ENCODE measurements at regions not wholly inside any gene's neighbourhood (a gene's known extent, or its start where the extent isn't known, plus 50 kb on each side); places are given as distances from the start of the nearest gene placed in this dataset.

DNA sequence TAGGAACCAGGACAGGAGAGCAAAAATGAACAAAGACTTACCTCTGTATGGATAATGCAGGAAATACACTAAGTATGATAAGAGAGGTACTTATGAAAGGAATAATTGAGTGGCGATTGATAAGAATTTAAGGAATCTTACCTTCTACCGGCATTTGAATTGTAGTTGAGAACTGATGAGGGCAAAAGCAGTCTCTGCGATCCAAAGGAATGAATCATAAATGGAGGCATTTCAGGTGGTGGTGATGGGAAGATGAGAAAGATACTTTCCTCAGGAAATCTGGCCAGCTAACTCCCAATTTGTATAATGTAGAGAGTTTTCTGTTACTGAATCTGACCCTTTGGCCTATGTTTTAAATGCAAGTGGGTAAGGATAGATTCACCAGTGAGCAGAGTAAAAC is 71.9 kb upstream of the C11orf87 start:
- DNase-seq (ENCODE audit: low spot score): no peak

DNA sequence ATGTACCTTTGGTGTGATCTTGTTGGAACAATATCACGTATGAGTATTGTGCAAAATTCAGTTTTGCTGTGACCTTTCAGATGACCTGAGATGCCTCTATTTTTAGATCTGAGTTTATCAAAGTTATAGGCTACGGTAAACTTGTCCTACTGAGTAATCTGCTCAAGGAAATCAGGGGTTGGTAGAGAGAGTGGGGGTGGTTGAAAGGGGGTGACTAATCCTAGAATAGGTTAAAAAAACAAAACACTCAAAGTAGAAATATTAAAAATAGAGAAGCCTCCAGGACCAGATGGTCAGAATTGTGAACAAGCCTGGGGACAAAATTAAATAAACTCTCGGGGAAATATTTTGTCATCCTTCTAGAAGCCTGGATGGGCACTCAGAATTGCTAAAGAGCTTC is 59.9 kb upstream of the C11orf87 start:
- DNase-seq (ENCODE audit: low spot score): no peak

GRCh38 chr11:109363682-109364081 is 58.3 kb upstream of the C11orf87 start:
- DNase-seq (ENCODE audit: low spot score): no peak

GRCh38 chr11:109364851-109365250 is 57.1 kb upstream of the C11orf87 start:
- no peak for DNase-seq (ENCODE audit: low spot score)

DNA sequence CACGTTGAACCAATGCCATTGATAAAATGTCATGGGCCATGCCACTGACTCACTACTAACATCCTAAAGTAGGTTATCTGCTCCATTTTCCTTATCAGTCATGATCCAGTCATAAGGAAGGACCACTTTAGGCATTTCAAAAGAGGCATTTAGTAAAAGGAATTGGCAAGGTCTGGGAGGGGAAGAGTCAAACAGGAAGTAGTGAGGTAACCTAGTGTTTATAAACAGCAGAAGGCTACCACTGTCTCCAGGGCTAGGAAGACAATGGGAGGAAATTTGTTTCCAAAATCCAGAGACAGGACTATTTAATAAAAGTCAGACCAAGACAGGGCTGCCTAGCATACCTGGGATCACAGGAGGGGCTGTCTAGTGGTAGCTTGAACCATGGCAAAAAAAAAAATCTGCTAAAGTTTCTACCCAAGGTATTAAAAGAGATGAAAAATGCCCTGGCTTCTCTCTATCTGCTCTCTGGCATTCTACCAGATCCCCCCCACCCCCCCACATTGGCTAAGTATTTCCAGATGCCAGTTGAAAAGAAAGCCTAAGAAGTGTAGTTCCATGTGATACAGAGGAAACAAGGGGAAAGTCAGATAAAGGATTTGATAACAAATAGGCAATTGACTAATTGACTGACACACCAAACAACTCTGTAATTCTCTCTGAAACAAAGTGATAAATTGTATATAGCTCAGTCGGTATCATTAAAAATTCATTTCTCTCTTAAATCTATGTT is 50.4 kb upstream of the C11orf87 start:
- no peak for DNase-seq (ENCODE audit: low spot score)
